GM18858 (cell line): ENCODE measurements at regions not wholly inside any gene's neighbourhood (a gene's known extent, or its start where the extent isn't known, plus 50 kb on each side); places are given as distances from the start of the nearest gene placed in this dataset.

Source experiments
- ATAC-seq: cut with Tn5 transposase; IDR thresholded peaks from one replicate; pipeline ENCODE4 v1.9.1; 2021; ENCODE audit not compliant: unreplicated experiment

DNA sequence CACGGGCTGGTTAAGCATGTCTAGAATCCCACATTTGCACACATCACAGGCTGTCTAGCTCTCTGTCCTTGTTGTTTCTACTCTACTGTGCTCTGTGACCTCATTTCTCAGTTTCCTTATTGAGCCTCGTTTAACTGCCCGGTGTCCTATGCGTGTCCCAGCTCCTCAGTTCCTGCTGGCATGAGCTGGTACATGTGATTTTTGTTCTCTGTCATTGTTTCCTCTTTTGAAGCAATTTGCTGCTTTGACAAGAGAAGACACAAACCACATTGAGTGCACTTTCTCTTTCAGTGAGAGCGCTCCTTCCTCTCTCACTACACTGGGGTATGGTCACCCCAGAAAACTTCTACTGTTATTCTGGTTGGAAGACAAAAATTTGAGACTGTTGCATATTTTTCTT, 563.5 kb downstream of the PDCD6IP start:
- ATAC-seq = peak; percentile 97

- ATAC-seq = no peak
Measured at GRCh38 chr3:34362910-34363309, 564.5 kb downstream of the PDCD6IP start.

- no peak for ATAC-seq
Measured at GRCh38 chr3:34363881-34364280, 565.5 kb downstream of the PDCD6IP start.

- ATAC-seq = no peak
Measured at GRCh38 chr3:34364335-34364734, 565.9 kb downstream of the PDCD6IP start.

- ATAC-seq = no peak
Measured at GRCh38 chr3:34365231-34365630, 566.8 kb downstream of the PDCD6IP start.

- no peak for ATAC-seq
Measured at GRCh38 chr3:34365771-34366170, 567.3 kb downstream of the PDCD6IP start.

DNA sequence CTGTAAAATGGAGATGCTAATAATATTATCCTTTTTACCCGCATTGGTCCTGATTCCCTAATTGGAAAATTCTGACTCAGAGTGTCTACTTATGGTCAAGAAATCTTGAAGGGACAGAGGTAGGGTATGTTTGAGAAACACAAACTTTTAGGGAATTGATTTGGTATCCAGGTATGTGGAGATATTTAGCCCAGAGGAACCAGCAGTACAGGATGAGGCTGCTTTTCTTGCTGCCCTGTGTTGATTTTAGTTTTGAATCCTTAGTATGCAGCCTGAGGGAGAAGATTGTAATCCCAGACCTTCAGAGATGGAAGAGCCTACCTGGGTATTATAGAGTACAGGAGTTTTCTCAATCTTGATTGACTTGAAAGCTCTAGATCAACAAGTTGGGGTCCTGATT, 569.1 kb downstream of the PDCD6IP start:
- ATAC-seq = no peak

DNA sequence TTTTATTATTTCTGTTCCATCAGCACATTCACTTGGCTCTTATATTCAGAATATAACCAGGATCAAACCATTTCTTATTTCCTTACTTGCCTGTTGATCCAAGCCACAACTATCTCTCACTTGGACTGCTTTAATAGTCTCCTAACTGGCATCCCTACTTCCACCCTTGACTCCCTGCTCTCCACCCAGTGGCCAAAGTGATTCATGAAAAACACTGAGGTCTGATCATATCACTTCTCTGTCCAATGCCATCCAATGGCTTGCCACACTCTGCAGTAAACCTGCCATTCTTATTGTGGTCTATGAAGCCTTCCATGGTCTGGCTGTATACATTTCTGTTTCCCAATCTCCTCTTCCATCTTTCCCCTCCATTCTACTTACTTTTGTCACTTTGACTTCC, 576.1 kb downstream of the PDCD6IP start:
- no peak for ATAC-seq

- ATAC-seq = no peak
Measured at GRCh38 chr3:34376691-34377090, 578.3 kb downstream of the PDCD6IP start.

- ATAC-seq = no peak
Measured at GRCh38 chr3:34377961-34378360, 579.5 kb downstream of the PDCD6IP start.

DNA sequence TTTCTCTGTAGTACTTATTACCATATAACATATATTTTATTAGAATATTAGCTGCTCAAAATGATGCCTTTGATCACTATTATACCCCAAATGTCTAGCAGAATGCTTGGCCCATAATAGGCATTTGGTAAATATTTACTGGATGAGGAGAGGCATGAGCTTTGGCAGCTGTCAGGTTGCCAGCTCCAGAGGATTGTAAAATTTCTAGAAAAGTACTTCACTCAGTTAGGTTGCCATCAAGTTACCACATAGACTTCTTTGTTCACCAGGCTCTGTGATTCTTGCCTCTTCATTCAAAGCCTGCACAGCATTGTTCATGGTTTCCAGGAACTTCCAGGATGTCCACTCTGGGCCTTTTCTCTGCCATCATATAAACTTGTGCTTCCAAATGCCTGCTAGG, 582.8 kb downstream of the PDCD6IP start:
- no peak for ATAC-seq

DNA sequence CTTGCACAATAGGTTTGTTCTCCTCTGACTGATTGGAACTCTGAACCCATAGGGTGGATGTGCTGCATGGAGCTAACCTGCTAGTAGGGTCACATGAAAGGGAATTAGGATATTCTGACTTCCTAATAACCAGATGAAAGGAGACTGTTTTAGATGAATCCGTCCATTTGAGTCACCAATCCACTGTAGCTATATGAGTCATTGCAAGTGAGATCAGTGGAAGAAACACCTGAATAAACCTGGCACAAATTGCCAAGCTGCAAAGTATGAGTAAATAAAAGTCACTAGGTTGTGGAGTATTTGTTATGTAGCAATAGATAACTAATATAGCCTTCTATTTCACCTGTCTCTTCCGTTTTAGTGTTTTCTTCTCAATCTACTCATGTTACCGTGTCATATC, 584.4 kb downstream of the PDCD6IP start:
- ATAC-seq = no peak

DNA sequence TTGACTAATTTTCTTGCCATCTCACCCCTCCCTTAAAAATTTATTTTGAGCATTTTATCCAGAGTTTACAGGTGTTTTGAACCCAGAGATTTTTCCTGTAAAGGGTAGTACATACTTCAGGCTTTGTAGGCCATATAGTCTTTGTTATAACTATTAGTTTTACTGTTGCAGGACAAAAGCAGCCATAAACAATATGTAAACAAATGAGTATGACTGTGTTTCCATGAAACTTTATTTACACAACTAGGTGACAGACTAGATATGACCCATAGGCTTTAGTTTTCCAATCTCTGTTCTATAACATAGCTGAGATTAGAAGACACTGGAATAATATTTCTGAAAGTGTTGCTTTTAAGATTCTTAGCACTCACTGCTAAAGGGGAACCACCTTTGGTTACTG, 587.9 kb downstream of the PDCD6IP start:
- no peak for ATAC-seq

GRCh38 chr3:34387826-34388564, 589.6 kb downstream of the PDCD6IP start:
- no peak for ATAC-seq

DNA sequence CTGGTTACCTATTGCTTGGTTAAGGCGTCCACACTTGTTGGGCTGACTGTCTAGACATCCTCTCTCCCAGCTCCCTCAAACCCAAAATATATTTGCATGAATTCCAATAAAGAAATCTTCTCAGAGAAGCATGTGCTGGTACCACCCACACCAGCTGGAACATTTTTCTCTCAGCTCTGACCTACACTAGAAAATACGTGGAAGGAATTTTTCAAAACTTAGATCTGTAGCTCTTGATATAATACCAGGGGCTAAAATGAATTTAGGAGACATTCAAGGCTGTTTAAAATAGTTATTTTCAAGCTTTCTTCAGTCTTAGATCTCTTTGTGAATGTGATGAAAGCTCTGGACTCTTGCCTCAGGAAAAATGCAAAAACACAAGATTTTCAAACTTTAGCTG, 590.4 kb downstream of the PDCD6IP start:
- ATAC-seq = no peak

- no peak for ATAC-seq
Measured at GRCh38 chr3:34394978-34395748, 596.7 kb downstream of the PDCD6IP start.

GRCh38 chr3:34396288-34396687, 597.9 kb downstream of the PDCD6IP start:
- no peak for ATAC-seq

DNA sequence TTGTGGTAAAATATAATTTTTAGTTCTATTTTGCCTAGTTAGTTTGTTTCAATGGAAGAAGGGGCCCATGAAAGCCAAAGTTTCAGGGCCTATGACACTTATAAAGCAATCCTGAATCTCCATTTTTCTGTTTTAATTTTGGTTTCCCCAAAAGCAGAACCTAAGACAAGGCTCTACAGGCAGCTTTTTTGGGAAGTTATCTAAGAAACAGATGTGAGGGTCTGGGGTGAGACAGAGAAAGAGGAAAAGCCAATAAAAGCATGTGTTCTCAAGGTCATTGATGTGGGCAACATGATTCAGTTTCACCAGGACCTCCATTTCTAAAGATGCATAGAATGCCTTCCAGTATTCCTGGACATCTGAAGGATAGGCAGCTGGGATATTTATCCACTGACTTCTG, 598.5 kb downstream of the PDCD6IP start:
- no peak for ATAC-seq

DNA sequence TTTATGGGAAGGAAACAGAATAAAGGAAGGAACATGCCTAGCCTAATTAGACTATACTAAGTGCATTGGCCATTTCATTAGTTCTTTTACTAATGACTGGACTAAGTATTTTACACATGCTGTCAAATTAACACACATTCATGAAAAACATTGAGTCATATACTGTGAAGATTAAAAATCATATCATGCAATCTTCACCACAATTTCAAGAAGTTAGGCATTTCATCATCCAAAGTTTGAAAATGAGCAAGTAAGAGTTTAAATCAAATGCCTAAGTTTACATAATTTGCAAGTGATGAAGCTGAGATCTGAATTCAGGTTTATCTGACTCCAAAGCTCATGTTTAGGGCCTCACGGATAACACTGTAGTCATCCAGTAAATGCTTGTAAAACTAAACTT, 601.0 kb downstream of the PDCD6IP start:
- no peak for ATAC-seq

DNA sequence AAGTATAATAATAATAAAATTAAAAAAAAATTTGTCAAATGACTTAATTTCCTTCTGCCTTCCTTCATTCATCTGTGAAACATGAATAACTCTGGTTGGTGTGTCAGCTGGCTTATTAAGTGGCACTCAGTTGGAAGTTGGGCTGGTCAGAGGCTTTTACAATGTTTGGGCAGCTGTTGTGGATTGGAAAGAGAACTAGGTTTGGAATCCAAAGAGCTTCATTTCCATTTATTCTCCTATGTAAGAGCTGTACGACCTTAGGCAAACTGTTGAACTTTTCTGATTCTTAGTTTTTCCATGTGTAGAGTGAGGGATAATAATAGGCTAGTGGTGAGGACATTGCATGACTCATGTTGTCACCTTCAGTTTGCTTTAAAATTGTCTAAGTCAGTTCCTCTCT, 606.7 kb downstream of the PDCD6IP start:
- ATAC-seq = no peak

- ATAC-seq = no peak
Measured at GRCh38 chr3:34407281-34407680, 608.9 kb downstream of the PDCD6IP start.

DNA sequence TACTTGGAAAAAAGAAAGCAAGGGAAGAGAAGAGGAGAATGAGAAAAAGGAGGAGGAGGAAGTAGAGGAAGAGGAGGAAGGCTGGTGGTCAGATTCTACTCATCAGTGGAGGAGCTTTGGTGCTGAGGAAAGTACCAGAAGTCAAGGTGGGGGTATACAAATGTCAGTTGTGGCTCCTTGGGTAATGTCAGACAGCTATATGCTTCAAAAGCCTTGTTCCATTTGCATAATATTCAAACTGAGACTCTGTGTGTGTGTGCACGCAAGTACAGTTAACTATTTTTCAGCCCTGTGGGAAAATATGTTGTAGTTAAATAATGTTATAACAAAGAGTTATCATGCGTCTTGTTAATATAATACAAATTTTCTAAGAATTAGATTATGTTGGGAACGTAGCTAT, 609.7 kb downstream of the PDCD6IP start:
- ATAC-seq = no peak

GRCh38 chr3:34411596-34411995, 613.2 kb downstream of the PDCD6IP start:
- no peak for ATAC-seq
